AG09319 (cell line): ENCODE measurements at regions not wholly inside any gene's neighbourhood (a gene's known extent, or its start where the extent isn't known, plus 50 kb on each side); places are given as distances from the start of the nearest gene placed in this dataset.

Source experiments
- DNase-seq: peaks from one replicate; pipeline ENCODE4 v3.0.0-alpha.2; 2010; ENCODE audit warnings: low read depth; ENCODE audit errors: extremely low read depth
- CTCF ChIP-seq: IDR thresholded peaks from 2 replicates; pipeline ENCODE4 v1.5.1; 2011; ENCODE audit warnings: low read depth, mild to moderate bottlenecking, inconsistent platforms, low read length, moderate library complexity

- DNase-seq, result no peak
- TF ChIP-seq CTCF, result no peak
Measured at GRCh38 chr14:98144964-98145363, 1127.0 kb downstream of the BCL11B start.

- TF ChIP-seq CTCF, result no peak
- DNase-seq, result no peak
Measured at GRCh38 chr14:98146416-98146815, 1125.6 kb downstream of the BCL11B start.

DNA sequence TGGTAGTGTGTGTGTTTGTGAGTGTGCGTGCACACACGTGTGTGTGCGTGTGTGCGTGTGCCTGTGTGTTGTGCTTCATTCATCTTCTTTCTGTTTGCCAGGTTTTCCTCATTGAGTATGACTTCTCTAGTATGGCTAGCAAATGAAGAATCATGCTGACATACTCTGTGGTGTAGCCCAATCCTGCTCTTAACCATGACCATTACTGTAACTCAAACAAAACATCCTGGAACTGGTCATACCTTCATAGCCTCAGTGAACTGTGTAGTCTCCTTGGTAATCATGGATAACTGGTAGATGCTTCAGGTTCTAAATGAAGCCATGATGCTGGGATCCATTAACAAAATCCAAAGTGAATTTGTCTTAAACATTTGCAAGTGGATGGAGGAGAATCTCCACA, 1117.7 kb downstream of the BCL11B start:
- no peak for TF ChIP-seq CTCF
- DNase-seq, result no peak

GRCh38 chr14:98156411-98156810, 1115.6 kb downstream of the BCL11B start:
- no peak for DNase-seq
- no peak for TF ChIP-seq CTCF

DNA sequence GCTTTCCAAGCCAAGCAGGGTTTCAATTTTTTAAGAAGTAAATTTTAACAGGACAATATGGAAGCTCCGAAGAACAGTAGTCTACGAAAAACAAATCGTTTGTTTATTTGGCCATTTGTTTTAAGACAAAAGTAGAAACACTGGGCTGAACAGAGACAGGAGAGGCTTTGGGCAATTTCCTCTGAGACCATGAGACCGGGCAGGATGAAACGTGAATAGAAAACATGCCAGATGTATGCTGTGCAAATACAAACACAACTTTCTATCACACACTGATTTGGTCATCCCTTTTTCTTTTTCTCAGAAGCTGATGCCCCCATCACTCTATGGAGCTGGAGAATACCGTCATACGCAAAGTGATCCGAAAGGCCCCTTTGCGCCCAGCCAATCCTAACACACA, 1111.1 kb downstream of the BCL11B start:
- TF ChIP-seq CTCF, result no peak
- DNase-seq, result no peak

DNA sequence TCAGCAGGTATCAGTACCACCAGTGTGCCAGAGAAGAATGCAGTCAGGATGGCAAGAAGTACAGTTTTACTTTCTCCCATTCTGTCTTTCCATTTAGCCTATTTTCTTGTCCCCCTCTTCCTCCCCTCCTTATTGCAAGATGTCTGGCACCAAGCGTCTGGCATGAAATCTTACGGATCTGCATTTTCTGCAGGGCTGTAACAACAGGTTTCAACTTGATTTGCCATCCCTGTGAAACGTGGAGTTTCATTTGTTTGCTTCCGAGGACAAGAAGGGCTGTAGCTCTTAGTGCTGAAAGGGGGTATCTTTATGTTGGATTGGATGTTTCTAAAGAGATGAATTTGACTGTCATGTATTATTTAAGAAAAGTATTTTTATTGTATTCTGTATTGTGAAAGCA, 1110.6 kb downstream of the BCL11B start:
- DNase-seq, result no peak
- TF ChIP-seq CTCF, result no peak

GRCh38 chr14:98162856-98163805, 1108.9 kb downstream of the BCL11B start:
- no peak for DNase-seq
- TF ChIP-seq CTCF, result no peak
